Neuronal stem cell (in vitro differentiated cells): ENCODE measurements at regions not wholly inside any gene's neighbourhood (a gene's known extent, or its start where the extent isn't known, plus 50 kb on each side); places are given as distances from the start of the nearest gene placed in this dataset.

Experiments
- DNase-seq: peaks from one replicate; pipeline ENCODE4 v3.0.0-alpha.2; 2013; ENCODE audit warnings: low spot score
- H2AFZ ChIP-seq: one replicate; pipeline ENCODE4 v1.6.1; 2013; ENCODE audit warnings: mild to moderate bottlenecking, low read length, inconsistent platforms
- H2AK5ac ChIP-seq: 2 replicates; pipeline ENCODE4 v1.6.1; 2013; ENCODE audit warnings: low read depth, mild to moderate bottlenecking, inconsistent platforms, low read length, moderate library complexity, mixed read lengths
- H2BK120ac ChIP-seq: 2 replicates; pipeline ENCODE4 v1.6.1; 2013; ENCODE audit warnings: low read depth, mild to moderate bottlenecking, inconsistent platforms, low read length, moderate library complexity, mixed read lengths
- H2BK12ac ChIP-seq: one replicate; pipeline ENCODE4 v1.6.1; 2013; ENCODE audit warnings: low read length, inconsistent platforms
- H2BK15ac ChIP-seq: 2 replicates; pipeline ENCODE4 v1.6.1; 2013; ENCODE audit warnings: mild to moderate bottlenecking, low read length, inconsistent platforms, mixed read lengths
- H2BK5ac ChIP-seq: one replicate; pipeline ENCODE4 v1.6.1; 2013; ENCODE audit warnings: inconsistent platforms, mild to moderate bottlenecking, low read length, moderate library complexity
- H3K14ac ChIP-seq: one replicate; pipeline ENCODE4 v1.6.1; 2013; ENCODE audit warnings: low read length, inconsistent platforms
- H3K18ac ChIP-seq: 2 replicates; pipeline ENCODE4 v1.6.1; 2013; ENCODE audit warnings: low read length, inconsistent platforms
- H3K23ac ChIP-seq: 2 replicates; pipeline ENCODE4 v1.6.1; 2013; ENCODE audit warnings: low read depth, mild to moderate bottlenecking, mixed read lengths, low read length, inconsistent platforms; ENCODE audit not compliant: poor library complexity
- H3K27ac ChIP-seq: replicated peaks from 3 replicates; pipeline ENCODE4 v1.5.1; 2013; ENCODE audit warnings: low read length, inconsistent platforms
- H3K27me3 ChIP-seq, 3 experiments: 2 replicates each; pipeline ENCODE4 v1.6.1; 2013; ENCODE audit warnings: low read length in 3 of 3, mild to moderate bottlenecking in 2 of 3, inconsistent platforms in 1 of 3, low read depth in 1 of 3, mixed read lengths in 1 of 3, moderate library complexity in 1 of 3; ENCODE audit not compliant: control insufficient read depth in 3 of 3, insufficient read depth in 3 of 3
- H3K36me3 ChIP-seq, 2 donors: replicated peaks in 1 of 2; 2 replicates each; pipeline ENCODE4 v1.6.1; 2013; ENCODE audit warnings: low read length in 2 of 2; ENCODE audit not compliant: control insufficient read depth in 2 of 2, insufficient read depth in 2 of 2
- H3K4ac ChIP-seq: 2 replicates; pipeline ENCODE4 v1.6.1; 2013; ENCODE audit warnings: inconsistent platforms, mild to moderate bottlenecking, low read length, moderate library complexity
- H3K4me1 ChIP-seq, 2 donors: 1 replicate in 1 of 2; 2 replicates in 1 of 2; pipeline ENCODE4 v1.6.1; 2013; ENCODE audit warnings: low read length in 2 of 2, low read depth in 1 of 2; ENCODE audit not compliant: control insufficient read depth in 2 of 2, insufficient read depth in 1 of 2
- H3K4me2 ChIP-seq: one replicate; pipeline ENCODE4 v1.6.1; 2013; ENCODE audit warnings: mild to moderate bottlenecking, low read length, inconsistent platforms; ENCODE audit not compliant: insufficient read depth, poor library complexity, severe bottlenecking
- H3K4me3 ChIP-seq, 2 donors: 2 replicates each; pipeline ENCODE4 v1.5.1; 2013; ENCODE audit warnings: low read length in 2 of 2, mild to moderate bottlenecking in 2 of 2, inconsistent platforms in 1 of 2, moderate library complexity in 1 of 2
- H3K79me1 ChIP-seq: one replicate; pipeline ENCODE4 v1.6.1; 2013; ENCODE audit warnings: low read depth, mild to moderate bottlenecking, inconsistent platforms, low read length, moderate library complexity
- H3K9ac ChIP-seq: one replicate; pipeline ENCODE4 v1.6.1; 2013; ENCODE audit warnings: mild to moderate bottlenecking, low read depth, low read length, inconsistent platforms; ENCODE audit not compliant: poor library complexity
- H3K9me3 ChIP-seq, 2 donors: replicated peaks in 1 of 2; 2 replicates each; pipeline versions ENCODE3 to v1.6.1; 2013; ENCODE audit warnings: low read length in 2 of 2, mild to moderate bottlenecking in 2 of 2, inconsistent platforms in 1 of 2, low read depth in 1 of 2, mixed read lengths in 1 of 2, moderate library complexity in 1 of 2; ENCODE audit not compliant: control insufficient read depth in 2 of 2, insufficient read depth in 1 of 2
- H4K8ac ChIP-seq: one replicate; pipeline ENCODE4 v1.6.1; 2013; ENCODE audit warnings: low read depth, mild to moderate bottlenecking, inconsistent platforms, low read length, moderate library complexity
- H4K91ac ChIP-seq: one replicate; pipeline ENCODE4 v1.6.1; 2013; ENCODE audit warnings: low read length, low read depth, mild to moderate bottlenecking, inconsistent platforms; ENCODE audit not compliant: poor library complexity
- WGBS, 2 donors: extraction: QIAGEN DNeasy Blood & Tissue Kit; methylation state at CpG; one replicate each; pipeline ENCODE4 v1.1.7; 2013; ENCODE audit warnings: missing lambda C conversion rate in 2 of 2, mixed read lengths in 1 of 2; ENCODE audit not compliant: insufficient read length in 2 of 2, insufficient replicate concordance in 1 of 2; ENCODE audit errors: extremely low coverage in 2 of 2; 5-methylcytosine and 5-hydroxymethylcytosine counted together

DNA sequence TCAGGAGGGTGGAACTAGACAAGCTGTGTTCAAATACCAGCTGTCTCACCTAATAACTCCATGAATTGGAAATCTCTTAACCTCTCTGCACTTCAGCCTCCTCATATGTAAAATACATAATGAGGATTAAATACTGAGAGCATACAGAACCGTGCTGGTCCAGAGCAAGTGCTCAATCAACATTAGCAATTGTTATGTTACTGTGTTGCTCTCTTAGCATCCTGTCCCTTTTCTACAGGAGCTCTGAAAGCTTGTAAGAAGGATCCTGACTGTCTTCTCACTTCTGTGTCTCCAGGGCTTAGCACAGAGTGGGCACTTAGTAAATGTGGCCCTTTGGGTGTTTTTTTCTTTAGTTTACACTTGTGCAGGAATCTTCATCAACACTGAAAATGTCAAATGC, 1456.1 kb upstream of the IGFBP7 start:
- Histone ChIP-seq H3K27ac (no peak overlapping the region), H2AFZ (no peak overlapping the region), H3K4me2 (no peak overlapping the region), H2BK120ac (no peak overlapping the region), H3K4me3 (no peak overlapping the region), H3K79me1 (no peaks in the 10 kb centered on the region), H2AK5ac (no peak overlapping the region), H3K23ac (no peak overlapping the region), H3K4ac (no peak overlapping the region), H3K9ac (no peak overlapping the region), H3K4me1 (no peaks in the 10 kb centered on the region), H3K14ac (no peak overlapping the region), H2BK15ac (no peak overlapping the region), H3K27me3 (no peaks in the 10 kb centered on the region), H4K91ac (no peak overlapping the region), H4K8ac (no peak overlapping the region), H2BK5ac (no peak overlapping the region), H2BK12ac (no peak overlapping the region), H3K9me3 (no peaks in the 10 kb centered on the region), H3K18ac (no peak overlapping the region), H3K36me3 (no peaks in the 10 kb centered on the region)
- no peak for DNase-seq
- WGBS, 2 donors, result no CpG with 5 or more reads among the region's 1 CpG

DNA sequence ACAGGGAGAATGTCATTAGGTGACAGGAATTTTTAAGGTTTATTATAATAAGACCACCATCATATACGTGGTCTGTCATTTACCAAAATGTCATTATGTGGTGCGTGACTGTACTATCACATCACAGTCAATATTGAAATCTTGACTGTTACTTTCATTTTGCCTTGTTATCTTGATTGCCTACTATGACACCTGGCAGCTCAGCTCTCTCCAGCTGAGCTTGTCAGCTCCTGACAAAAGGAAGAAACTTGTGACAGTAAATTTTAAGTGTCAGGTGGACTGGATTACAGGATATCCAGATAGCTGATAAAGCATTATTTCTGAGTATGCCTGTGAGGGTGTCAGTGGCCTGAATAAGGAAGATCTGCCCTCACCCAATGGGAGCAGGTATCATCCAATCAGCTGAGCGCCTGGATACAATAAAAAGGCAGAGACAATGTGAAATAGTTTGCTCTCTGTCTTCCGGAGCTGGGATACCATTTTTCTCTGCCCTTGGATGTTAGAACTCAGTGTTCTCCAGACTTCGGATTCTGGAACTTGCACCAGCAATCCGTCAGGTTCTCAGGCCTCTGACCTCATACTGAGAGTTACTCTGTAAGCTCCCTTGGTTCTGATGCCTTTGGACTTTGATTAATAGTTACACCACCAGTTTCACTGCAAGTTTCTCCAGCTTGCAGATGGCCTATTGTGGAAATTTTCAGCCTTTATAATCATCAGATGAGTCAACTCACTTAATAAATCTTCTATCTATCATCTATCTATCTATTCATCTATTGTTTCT, 1454.7 kb upstream of the IGFBP7 start:
- H3K9ac ChIP-seq, result no peak overlapping the region
- no peak overlapping the region for H2BK12ac ChIP-seq
- H3K27me3 ChIP-seq, result no peaks in the 10 kb centered on the region
- H3K18ac ChIP-seq, result no peak overlapping the region
- H3K79me1 ChIP-seq, result no peaks in the 10 kb centered on the region
- H3K36me3 ChIP-seq, result no peaks in the 10 kb centered on the region
- no peak overlapping the region for H3K14ac ChIP-seq
- H3K23ac ChIP-seq, result no peak overlapping the region
- no peak overlapping the region for H4K91ac ChIP-seq
- no peak overlapping the region for H3K4me2 ChIP-seq
- no CpG with 5 or more reads among the region's 6 CpGs for WGBS, 2 donors
- no peak overlapping the region for H3K4me3 ChIP-seq
- H2BK15ac ChIP-seq, result no peak overlapping the region
- no peak overlapping the region for H2BK5ac ChIP-seq
- no peak overlapping the region for H2AK5ac ChIP-seq
- H2BK120ac ChIP-seq, result no peak overlapping the region
- no peak for DNase-seq
- no peaks in the 10 kb centered on the region for H3K9me3 ChIP-seq
- no peak overlapping the region for H4K8ac ChIP-seq
- H2AFZ ChIP-seq, result no peak overlapping the region
- H3K27ac ChIP-seq, result no peak overlapping the region
- no peaks in the 10 kb centered on the region for H3K4me1 ChIP-seq
- no peak overlapping the region for H3K4ac ChIP-seq

DNA sequence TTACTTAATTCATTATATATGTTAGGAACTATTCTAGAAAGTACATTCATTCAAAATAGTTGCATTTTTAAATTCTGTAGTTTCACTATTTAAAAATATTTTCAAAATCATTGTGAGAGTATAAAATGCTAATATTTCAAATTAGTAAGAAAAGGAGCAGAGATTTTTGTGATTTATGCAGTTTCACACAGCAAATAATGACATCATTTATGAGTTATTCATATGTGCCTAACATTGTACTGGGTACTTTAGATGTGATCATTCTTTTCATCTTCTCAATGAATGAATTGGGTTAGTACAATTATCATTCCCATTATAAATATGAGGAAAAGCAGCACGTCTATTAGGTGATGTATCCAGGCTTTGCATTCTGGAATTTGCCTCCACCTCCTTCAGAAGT, 1451.0 kb upstream of the IGFBP7 start:
- H3K27me3 ChIP-seq, result no peaks in the 10 kb centered on the region
- no peak overlapping the region for H2BK12ac ChIP-seq
- no peak overlapping the region for H4K8ac ChIP-seq
- H2BK5ac ChIP-seq, result no peak overlapping the region
- no peak overlapping the region for H3K9ac ChIP-seq
- no peak overlapping the region for H2AK5ac ChIP-seq
- no CpG with 5 or more reads among the region's 1 CpG for WGBS, 2 donors
- no peak for DNase-seq
- H2BK15ac ChIP-seq, result no peak overlapping the region
- no peak overlapping the region for H3K18ac ChIP-seq
- H3K4ac ChIP-seq, result no peak overlapping the region
- no peak overlapping the region for H4K91ac ChIP-seq
- no peak overlapping the region for H2BK120ac ChIP-seq
- no peaks in the 10 kb centered on the region for H3K9me3 ChIP-seq
- no peak overlapping the region for H3K27ac ChIP-seq
- no peaks in the 10 kb centered on the region for H3K36me3 ChIP-seq
- H3K79me1 ChIP-seq, result no peaks in the 10 kb centered on the region
- no peak overlapping the region for H3K14ac ChIP-seq
- H3K4me3 ChIP-seq, result no peak overlapping the region
- no peak overlapping the region for H3K4me2 ChIP-seq
- no peak overlapping the region for H3K23ac ChIP-seq
- no peaks in the 10 kb centered on the region for H3K4me1 ChIP-seq
- no peak overlapping the region for H2AFZ ChIP-seq

DNA sequence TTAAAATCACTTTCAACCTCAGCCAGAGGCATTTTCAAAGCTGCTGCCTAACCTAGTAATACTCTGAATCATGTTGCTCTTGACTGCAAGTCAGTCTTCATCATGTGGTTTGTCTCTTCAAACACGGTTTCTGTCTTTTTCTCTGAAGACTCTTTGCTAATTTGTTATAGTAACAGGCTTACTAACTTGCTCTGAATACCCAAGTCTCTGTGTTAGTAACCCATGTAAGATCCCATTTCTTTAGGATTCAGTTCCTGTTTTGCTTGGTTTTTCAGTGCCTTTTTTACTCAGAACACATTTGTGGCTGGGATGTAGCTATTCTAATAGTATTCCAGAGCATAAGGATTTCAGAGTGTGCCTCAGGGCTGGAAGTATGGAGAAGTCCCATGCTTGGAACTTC, 1450.6 kb upstream of the IGFBP7 start:
- H2BK120ac ChIP-seq, result no peak overlapping the region
- DNase-seq, result no peak
- H3K18ac ChIP-seq, result no peak overlapping the region
- no peak overlapping the region for H4K91ac ChIP-seq
- H3K27me3 ChIP-seq, result no peaks in the 10 kb centered on the region
- no peak overlapping the region for H2BK5ac ChIP-seq
- H2BK15ac ChIP-seq, result no peak overlapping the region
- no peak overlapping the region for H2AFZ ChIP-seq
- no peak overlapping the region for H3K23ac ChIP-seq
- H3K4me1 ChIP-seq, result no peaks in the 10 kb centered on the region
- no peak overlapping the region for H3K14ac ChIP-seq
- no CpG with 5 or more reads among the region's 1 CpG for WGBS, 2 donors
- H2AK5ac ChIP-seq, result no peak overlapping the region
- no peaks in the 10 kb centered on the region for H3K9me3 ChIP-seq
- H3K4me3 ChIP-seq, result no peak overlapping the region
- no peak overlapping the region for H3K9ac ChIP-seq
- H2BK12ac ChIP-seq, result no peak overlapping the region
- no peaks in the 10 kb centered on the region for H3K79me1 ChIP-seq
- no peak overlapping the region for H4K8ac ChIP-seq
- H3K36me3 ChIP-seq, result no peaks in the 10 kb centered on the region
- no peak overlapping the region for H3K27ac ChIP-seq
- no peak overlapping the region for H3K4me2 ChIP-seq
- no peak overlapping the region for H3K4ac ChIP-seq
